NCI-H524 (cell line): ENCODE measurements at regions not wholly inside any gene's neighbourhood (a gene's known extent, or its start where the extent isn't known, plus 50 kb on each side); places are given as distances from the start of the nearest gene placed in this dataset.

Experiments
- DNase-seq, 2 experiments: peaks; one replicate each; lab custom pipeline; 2025; lab: John Stamatoyannopoulos, UW

DNA sequence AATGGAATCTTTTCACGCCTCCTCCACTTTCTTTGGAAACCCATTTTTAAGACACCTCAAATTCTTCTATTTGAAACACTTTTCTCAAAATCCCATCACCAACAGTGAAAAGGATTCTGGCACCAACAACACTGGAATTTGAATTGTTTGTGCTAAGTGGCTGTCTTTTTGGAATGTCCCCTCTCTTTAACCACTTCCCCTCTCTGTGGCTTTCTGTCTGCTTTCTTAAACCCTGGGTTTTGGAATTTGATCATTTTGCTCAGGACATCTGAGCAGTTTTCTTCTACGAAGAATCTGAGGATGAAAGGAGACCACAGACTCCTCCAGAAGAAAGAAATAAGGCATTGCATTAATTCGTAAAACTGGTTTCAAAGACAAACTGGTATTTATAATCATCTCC is 89.0 kb downstream of the MXRA5 start:
- DNase-seq, result no peak

GRCh38 chrX:3256868-3257267 is 89.6 kb downstream of the MXRA5 start:
- no peak for DNase-seq

GRCh38 chrX:3252744-3253143 is 93.7 kb downstream of the MXRA5 start:
- no peak for DNase-seq

DNA sequence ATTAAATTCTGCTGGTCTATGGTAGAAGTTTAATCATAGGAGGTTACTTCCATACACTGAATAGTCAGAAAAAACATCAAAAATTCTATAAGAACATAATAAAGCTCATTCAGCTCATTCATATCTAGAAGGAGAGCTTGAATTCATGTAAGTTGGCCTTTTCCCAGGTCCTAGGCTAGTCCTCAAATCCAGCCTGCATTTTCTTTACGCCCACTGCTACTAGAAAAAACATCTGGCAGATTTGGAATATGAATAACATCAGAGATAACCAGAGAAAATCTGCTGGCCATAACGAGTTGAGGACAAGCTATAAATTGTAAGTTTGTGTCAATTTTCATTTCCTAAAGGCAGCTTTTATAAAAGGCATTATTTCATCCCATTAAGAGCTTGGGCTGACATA is 95.5 kb downstream of the MXRA5 start:
- DNase-seq, result no peak

DNA sequence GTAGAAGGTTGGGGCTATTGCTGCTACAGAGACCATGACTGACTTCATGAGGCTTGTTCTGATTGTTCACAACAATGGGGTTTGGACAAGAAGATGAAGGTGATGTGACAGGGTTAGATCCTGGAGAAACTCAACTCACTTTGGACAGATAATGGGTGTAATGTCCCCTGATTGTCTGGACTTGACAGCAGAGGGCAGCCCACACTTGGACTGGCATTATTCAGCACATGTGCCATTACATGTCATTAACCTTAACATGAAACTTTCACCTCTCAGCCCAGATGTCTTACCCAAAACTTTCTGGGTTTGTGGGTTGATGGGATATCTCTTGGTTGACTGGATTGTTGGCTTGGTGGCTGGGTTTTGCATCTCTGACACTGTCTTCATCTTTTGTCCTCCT is 101.5 kb downstream of the MXRA5 start:
- DNase-seq, result peak in 1 of 2 experiments; percentile 39

DNA sequence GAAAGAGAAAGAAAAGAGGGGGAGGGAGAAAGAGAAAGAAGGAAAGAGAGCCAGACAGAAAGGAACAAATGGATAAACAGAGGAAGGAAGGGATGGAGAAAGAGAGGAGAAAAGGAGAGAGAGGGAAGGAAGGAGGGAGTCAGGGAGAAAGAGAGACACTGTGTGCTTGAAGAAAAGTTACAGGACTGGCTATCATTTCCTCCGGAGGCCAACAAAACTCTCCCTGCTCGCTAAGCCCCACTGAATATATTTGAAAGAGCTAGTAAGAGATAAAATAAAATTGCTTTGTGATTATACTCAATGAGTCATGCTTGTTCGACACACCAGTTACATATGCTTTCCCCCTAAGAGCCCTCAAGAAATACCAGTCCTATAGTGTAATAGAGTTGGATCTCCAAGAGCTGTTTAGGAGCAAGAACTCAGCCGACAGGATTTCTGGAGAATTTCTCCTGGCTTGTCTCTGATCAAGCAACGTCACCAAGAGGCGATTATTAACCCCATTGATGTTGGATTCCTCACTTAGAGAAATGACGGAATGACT is 102.2 kb downstream of the MXRA5 start:
- DNase-seq, result no peak

DNA sequence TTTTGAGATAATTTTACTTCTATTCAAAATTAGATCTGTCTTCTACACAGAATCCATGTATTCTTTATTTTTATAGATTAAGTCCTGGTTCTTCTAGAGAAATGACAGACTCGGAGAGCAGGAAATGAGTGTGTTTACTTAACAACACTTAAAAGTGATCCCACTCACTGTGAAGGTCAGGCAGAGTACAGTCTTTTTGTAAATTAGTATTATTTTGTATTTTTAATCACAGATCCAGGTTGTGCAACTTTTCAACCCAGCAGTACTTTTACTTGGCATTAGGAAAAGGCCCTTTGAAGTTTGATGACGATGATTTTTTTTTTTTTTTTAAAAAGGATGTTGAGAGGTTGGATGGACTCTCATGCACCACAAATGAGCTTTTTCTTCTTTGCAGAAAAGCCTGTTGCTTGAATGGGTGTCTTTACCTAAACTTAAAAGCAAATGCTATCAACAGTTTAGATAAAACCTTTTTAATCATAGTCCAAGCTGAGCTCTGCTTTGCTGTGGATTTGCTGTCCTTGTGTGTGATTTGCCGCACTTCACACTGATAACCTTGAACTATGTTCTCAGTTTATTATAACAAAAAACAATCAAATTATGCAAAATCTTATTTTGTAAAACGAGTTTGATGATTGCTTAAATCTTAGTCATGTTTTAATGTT is 114.1 kb downstream of the MXRA5 start:
- DNase-seq, result no peak

- DNase-seq, result no peak
Observed at GRCh38 chrX:3231766-3232165, 114.7 kb downstream of the MXRA5 start.

- DNase-seq, result no peak
Observed at GRCh38 chrX:3230496-3230895, 116.0 kb downstream of the MXRA5 start.

DNA sequence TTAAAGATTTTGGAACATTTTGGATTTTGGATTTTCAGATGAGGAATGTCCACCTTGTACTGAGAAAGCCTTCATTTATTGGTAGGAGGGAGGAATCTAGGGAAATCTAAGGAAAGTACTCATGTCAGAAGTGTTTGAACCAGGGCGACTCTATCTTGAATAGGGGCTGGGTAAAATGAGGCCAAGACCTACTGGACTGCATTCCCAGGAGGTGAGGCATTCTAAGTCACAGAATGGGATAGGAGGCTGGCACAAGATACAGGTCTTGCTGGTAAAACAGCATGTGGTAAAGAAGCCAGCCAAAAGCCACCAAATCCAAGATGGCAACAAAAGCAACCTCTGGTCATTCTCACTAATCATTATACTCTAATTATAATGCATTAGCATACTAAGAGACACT is 118.9 kb downstream of the MXRA5 start:
- DNase-seq, result no peak

DNA sequence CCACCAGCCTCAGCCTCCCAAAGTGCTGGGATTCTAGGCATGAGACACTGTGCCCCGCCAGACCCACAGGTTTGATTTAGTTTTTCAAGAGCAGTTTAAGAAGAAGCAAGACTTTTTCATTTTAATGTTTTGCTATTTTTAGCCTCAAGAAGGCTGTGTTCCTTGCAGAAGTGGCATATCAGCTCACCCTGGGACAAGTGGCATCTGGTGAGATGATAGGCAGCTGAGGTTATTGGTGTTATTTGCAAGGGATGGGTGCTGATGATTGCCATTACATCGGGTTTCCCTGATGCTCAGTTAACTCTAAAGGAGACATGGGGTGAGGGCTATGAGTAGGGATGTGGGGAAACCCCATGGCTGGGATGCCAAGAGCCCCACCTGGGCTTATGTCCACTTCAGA is 120.4 kb downstream of the MXRA5 start:
- no peak for DNase-seq

DNA sequence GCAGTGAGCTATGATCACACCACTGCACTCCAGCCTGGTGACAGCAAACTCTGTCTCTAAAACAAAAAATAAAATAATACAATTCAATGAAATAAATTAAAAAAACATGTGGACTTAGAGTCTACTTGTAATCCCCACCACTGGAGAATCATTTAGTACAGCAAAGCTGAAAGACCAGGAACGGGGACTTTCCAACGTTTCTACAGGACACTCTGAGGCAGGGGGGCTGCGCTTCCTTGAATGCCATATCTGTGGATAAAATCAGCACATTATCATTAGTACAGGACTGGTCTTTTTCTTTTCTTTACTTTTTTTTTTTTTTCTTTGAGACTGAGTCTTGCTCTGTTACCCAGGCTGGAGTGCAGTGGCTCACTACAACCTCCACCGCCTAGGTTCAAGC is 124.8 kb downstream of the MXRA5 start:
- DNase-seq, result no peak

GRCh38 chrX:3219667-3220066 is 126.8 kb downstream of the MXRA5 start:
- DNase-seq, result peak in 1 of 2 experiments; percentile 42

DNA sequence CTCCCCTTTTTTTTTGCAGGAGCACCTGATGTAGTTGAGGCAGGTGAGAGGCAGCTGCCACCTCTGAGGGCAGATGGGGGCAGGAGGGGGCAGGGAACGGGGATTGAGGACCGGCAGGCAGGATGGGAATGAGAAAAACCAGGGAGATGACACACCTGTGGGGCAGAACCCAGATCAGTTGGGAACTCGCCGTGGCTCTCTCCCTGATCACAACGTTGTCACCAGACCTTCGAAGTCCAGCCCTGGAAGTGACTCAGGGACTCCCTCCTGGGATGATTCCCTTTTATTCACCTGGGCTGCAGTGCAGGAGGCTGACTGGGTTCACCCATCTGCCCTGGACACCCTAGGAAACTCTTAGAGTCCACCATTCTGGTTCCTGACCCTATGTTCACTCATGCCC is 127.2 kb downstream of the MXRA5 start:
- no peak for DNase-seq

DNA sequence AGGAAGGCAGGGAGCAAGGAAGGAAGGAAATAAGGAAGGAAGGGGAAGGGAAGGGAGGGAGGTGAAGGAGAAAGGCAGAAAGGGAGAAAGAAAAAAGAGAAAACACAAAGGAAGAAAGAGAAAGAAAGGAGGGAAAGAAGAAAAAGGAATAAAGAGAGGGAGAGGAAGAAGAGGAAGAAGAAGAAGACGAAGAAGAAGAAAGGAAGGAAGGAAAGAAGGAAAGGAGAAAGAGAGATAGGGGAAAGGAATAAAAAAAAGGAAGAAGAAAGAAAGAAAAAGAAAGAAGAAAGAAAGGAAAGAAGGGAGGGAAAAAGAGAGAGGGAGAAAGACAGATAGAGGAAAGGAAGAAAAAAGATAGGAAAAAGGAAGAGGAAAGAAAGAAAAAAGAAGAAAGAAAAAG is 128.0 kb downstream of the MXRA5 start:
- DNase-seq, result no peak

DNA sequence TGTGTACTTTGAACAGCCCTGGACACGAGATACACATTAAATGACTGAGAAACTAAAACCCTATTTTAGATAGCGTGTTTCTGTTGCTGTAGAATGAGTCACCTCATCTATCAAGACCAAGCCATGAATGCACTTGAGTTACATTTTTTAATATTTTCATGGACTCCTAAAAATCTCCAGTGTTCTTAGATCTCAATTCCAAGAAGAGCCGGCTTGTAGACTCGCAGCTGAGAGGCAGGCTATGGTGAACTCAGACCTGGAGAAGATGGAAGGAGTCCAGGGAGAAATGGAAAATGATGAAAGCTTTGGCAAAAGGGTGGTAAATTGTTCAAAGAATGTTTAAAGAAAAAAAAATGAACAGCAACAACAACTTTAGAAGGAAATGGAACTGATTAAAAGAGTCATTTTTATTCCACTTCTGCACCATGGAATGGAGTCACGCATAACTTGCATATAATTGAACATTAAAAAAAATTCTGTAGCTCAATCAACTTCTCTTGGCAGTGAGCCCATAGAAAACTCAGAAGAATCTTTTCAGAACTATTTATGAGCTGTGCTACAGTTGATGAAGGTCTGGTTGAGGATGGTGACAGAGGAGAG is 129.8 kb downstream of the MXRA5 start:
- DNase-seq, result no peak

- no peak for DNase-seq
Observed at GRCh38 chrX:3215249-3215648, 131.2 kb downstream of the MXRA5 start.

- DNase-seq, result no peak
Observed at GRCh38 chrX:3206314-3206713, 140.1 kb downstream of the MXRA5 start.

GRCh38 chrX:3204606-3205005 is 141.8 kb downstream of the MXRA5 start:
- DNase-seq, result no peak

- DNase-seq, result no peak
Observed at GRCh38 chrX:3195845-3196244, 150.6 kb downstream of the MXRA5 start.

GRCh38 chrX:3192835-3193234 is 151.6 kb downstream of the ARSF start:
- DNase-seq, result no peak

- no peak for DNase-seq
Observed at GRCh38 chrX:3191796-3192195, 150.5 kb downstream of the ARSF start.

DNA sequence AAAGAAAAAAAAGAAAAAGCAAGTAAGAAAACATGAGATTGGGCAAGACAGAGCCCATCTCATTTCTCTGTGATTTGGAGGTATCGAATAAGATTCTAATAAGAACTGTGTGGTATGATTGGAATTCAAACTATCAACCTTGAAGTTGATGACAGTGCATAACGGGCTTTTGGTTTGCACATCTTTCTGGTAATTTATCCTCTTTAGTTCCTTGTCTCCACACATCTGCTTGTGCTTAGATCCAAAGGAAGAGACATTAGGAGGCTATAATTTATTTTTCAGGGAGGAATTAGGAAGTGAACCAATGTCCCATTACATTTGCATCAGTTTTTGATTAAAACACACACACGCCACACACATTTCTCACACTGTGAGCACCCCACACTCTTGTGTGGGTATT is 149.9 kb downstream of the ARSF start:
- DNase-seq, result no peak
